Right lobe of liver (tissue), 6 donors: ENCODE measurements at regions not wholly inside any gene's neighbourhood (a gene's known extent, or its start where the extent isn't known, plus 50 kb on each side); places are given as distances from the start of the nearest gene placed in this dataset.

Experiments used
- ATAC-seq, 4 donors: fragments of 200-7000 bp; cut with Tn5 transposase; one replicate each; pipeline ENCODE4 v1.9.1; 2020; ENCODE audit warnings: mild to moderate bottlenecking in 4 of 4, moderate library complexity in 4 of 4
- DNase-seq, 3 donors: peaks; one replicate each; pipeline ENCODE4 v3.0.0-alpha.2; 2020
- H3K27ac ChIP-seq, 3 donors: fragments of 200-600 bp; one replicate each; pipeline ENCODE4 v1.8.0; 2022
- H3K27me3 ChIP-seq, 2 donors: fragments of 200-600 bp; one replicate each; pipeline ENCODE4 v1.8.0; 2022
- H3K36me3 ChIP-seq, 4 donors: fragments of 200-600 bp; sonication (generic) in 1 of 4; one replicate each; pipeline versions ENCODE4 v1.5.1 to v1.8.0; 2017 to 2022; ENCODE audit warnings: control low read depth in 1 of 4
- H3K4me1 ChIP-seq, 4 donors: fragments of 200-600 bp; sonication (generic) in 1 of 4; one replicate each; pipeline versions ENCODE4 v1.5.1 to v1.8.0; 2017 to 2022; ENCODE audit warnings: control low read depth in 1 of 4
- H3K4me3 ChIP-seq, 3 donors: fragments of 200-600 bp; one replicate each; pipeline ENCODE4 v1.8.0; 2022
- H3K9me3 ChIP-seq, 4 donors: fragments of 200-600 bp; sonication (generic) in 1 of 4; one replicate each; pipeline versions ENCODE4 v1.5.1 to v1.8.0; 2017 to 2022; ENCODE audit warnings: control low read depth in 1 of 4
- POLR2A ChIP-seq: fragments of 450-650 bp; IDR thresholded peaks from one replicate; pipeline ENCODE4 v1.6.1; 2017; ENCODE audit warnings: antibody characterized with exemption, mild to moderate bottlenecking
- WGBS: methylation state at CpG from one replicate; pipeline ENCODE4 v1.1.6; 2018; ENCODE audit warnings: low coverage, low lambda C conversion rate; ENCODE audit not compliant: insufficient coverage; ENCODE audit errors: missing lambda C conversion rate; 5-methylcytosine and 5-hydroxymethylcytosine counted together
- intact Hi-C, 2 donors: fragments of 100-400 bp; cut with DNase I; formaldehyde crosslinking; loops; one replicate each; pipeline versions ENCODE4 v1.11.2 to v1.14.1; 2022
- TF ChIP-seq, protein P1 (sequence below), 4 donors: fragments of 200-600 bp in 3 of 4; fragments of 450-650 bp in 1 of 4; IDR thresholded peaks; one replicate each; pipeline versions ENCODE4 v1.5.1 to v1.8.0; 2016 to 2022; ENCODE audit warnings: antibody characterized with exemption in 4 of 4, mild to moderate bottlenecking in 2 of 4
- donor health status: DM: no; HTN: yes; CAD: no.
- donor health status: DM: no; HTN: no; CAD: no.
- donor health status: DM: no; HTN: no; CAD: no.
- donor health status: DM: no; HTN: yes; CAD: no.
- donor health status: DM: no; HTN: yes; CAD: no.

DNA sequence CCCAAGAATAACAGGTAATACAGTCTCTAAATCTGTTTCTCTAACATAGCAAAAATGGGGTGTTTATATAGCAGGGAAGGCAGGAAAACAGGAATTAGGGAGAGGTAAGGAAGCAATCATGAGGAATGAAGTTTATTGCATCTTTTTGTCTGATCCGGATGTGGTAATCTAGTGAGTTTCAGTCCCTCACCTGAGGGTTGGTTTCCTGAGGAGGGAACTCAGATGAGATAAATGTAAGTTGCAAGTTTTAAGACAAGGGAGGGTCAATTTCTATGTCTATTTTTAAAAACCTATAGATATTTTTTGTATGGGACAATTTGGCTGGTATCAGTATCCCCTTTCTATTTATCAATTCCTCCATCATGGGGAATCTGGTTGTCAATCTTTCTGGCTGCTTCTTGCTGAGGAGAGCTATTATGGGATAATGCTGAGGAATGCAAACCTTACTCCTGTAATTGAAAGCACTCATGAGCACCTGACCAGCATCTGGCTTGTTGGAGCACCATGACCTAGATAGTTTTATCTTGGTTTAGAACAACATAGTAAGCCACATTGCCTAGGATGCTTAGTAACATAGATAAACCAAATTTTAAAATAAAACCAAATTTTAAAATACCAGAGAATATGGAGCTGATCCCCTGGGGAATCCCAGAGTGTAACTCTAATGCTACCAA is 130.1 kb downstream of the ADAM29 start:
- no peaks in the 10 kb centered on the region for H3K36me3 ChIP-seq
- H3K27me3 ChIP-seq = no peaks in the 10 kb centered on the region
- H3K9me3 ChIP-seq = no peaks in the 10 kb centered on the region
- intact Hi-C loops = no loop called here
- ATAC-seq (no peak), DNase-seq (no peak)
- 47% methylated on average over 1 of the region's 1 CpG for WGBS
- no peaks in the 10 kb centered on the region for H3K4me1 ChIP-seq
- H3K4me3 ChIP-seq = no peak overlapping the region
- no peak for TF ChIP-seq POLR2A
- TF ChIP-seq, protein P1, sequence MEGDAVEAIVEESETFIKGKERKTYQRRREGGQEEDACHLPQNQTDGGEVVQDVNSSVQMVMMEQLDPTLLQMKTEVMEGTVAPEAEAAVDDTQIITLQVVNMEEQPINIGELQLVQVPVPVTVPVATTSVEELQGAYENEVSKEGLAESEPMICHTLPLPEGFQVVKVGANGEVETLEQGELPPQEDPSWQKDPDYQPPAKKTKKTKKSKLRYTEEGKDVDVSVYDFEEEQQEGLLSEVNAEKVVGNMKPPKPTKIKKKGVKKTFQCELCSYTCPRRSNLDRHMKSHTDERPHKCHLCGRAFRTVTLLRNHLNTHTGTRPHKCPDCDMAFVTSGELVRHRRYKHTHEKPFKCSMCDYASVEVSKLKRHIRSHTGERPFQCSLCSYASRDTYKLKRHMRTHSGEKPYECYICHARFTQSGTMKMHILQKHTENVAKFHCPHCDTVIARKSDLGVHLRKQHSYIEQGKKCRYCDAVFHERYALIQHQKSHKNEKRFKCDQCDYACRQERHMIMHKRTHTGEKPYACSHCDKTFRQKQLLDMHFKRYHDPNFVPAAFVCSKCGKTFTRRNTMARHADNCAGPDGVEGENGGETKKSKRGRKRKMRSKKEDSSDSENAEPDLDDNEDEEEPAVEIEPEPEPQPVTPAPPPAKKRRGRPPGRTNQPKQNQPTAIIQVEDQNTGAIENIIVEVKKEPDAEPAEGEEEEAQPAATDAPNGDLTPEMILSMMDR (IDR thresholded peaks at IDR 0.05) = no peak
- H3K27ac ChIP-seq = no peak overlapping the region

DNA sequence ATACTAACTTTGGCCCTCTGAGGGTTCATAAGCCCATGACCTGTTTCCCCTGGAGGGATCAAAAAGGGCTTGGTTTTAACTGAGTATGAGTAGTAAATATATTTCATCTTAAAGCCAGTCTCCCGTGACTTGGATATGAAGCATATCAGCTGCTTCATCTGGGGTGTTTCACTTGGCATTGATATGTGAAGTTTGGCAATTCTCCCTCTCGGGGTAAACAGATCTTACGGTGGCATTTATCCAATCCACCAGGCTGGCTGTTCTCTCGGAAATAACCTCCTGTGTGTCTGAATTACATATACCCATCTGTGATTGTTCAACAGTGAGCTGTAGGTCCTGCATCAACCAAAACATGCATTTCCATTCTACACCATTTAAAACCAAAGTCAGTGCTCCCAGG is 130.7 kb downstream of the ADAM29 start:
- intact Hi-C loops = no loop called here

DNA sequence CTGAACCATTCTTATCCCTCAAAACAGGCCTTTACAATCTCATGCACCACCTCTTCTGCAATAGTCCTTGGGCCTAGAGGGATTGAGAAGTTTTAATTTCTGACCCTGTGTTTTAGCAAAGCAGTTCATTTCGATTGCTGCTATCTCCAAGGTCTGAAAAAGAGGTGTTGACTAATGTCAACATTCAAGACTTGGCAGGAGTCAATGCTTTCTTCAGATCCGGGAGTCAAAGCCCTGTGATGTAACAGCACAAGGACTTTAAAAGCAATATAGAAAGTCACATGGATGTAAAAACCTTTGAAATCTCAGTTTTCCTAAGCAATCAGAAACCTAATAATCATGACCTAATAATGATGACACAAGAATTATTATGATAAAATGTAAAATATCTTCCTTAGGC is 133.8 kb downstream of the ADAM29 start:
- 5% methylated on average over 2 of the region's 2 CpGs for WGBS

More for the DNA sequence above, 130.7 kb downstream of the ADAM29 start:
- H3K36me3 ChIP-seq = no peaks in the 10 kb centered on the region
- ATAC-seq = no peak
- no peak overlapping the region for H3K4me3 ChIP-seq
- no peak for TF ChIP-seq POLR2A
- TF ChIP-seq, protein P1 (IDR thresholded peaks at IDR 0.05) = no peak
- no peak overlapping the region for H3K27ac ChIP-seq
- no peaks in the 10 kb centered on the region for H3K9me3 ChIP-seq
- WGBS = 44% methylated on average over 3 of the region's 4 CpGs
- H3K4me1 ChIP-seq = no peaks in the 10 kb centered on the region
- no peak for DNase-seq
- H3K27me3 ChIP-seq = no peaks in the 10 kb centered on the region

DNA sequence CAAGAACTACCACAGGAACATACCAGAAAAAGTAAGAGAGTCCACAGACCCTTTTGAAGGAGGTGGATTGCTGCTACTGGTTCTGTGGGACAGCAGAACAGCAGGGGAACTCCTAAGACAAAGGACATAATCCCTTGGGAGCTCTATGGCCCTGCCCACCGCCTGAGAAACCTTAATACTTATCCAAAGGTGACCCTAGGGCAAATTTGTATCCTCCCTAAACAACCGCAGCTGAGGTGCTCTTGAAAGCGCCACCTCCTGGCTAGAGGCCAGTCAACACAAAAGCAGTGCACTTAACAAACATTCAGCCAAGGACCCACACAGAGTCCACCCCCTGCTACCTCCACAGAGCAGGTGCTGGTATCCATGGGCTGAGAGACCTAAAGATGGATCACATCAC is 136.8 kb downstream of the ADAM29 start:
- H3K27ac ChIP-seq = no peak overlapping the region
- DNase-seq (no peak), ATAC-seq (no peak)
- H3K27me3 ChIP-seq = no peaks in the 10 kb centered on the region
- no peak overlapping the region for H3K4me3 ChIP-seq
- no peaks in the 10 kb centered on the region for H3K4me1 ChIP-seq
- H3K36me3 ChIP-seq = no peaks in the 10 kb centered on the region
- TF ChIP-seq, protein P1 (IDR thresholded peaks at IDR 0.05) = no peak
- no peak for TF ChIP-seq POLR2A
- no peaks in the 10 kb centered on the region for H3K9me3 ChIP-seq
- WGBS = 49% methylated on average over 2 of the region's 3 CpGs
- intact Hi-C loops = no loop called here

More for the DNA sequence above, 133.8 kb downstream of the ADAM29 start:
- no peaks in the 10 kb centered on the region for H3K9me3 ChIP-seq
- no peaks in the 10 kb centered on the region for H3K27me3 ChIP-seq
- H3K36me3 ChIP-seq = no peaks in the 10 kb centered on the region
- H3K4me1 ChIP-seq = no peaks in the 10 kb centered on the region
- no peak for TF ChIP-seq POLR2A
- TF ChIP-seq, protein P1 (IDR thresholded peaks at IDR 0.05) = no peak
- intact Hi-C loops = no loop called here
- no peak overlapping the region for H3K27ac ChIP-seq
- DNase-seq (no peak), ATAC-seq (no peak)
- no peak overlapping the region for H3K4me3 ChIP-seq
